IMR-90 (cell line): ENCODE measurements at regions not wholly inside any gene's neighbourhood (a gene's known extent, or its start where the extent isn't known, plus 50 kb on each side); places are given as distances from the start of the nearest gene placed in this dataset.

Source experiments
- ATAC-seq: fragments of 200-7000 bp; cut with Tn5 transposase; 2 replicates; pipeline ENCODE4 v1.9.1; 2020; ENCODE audit warnings: low read depth, mild to moderate bottlenecking, moderate library complexity
- BruUV-seq: library from RNA; stranded (reverse); fragments of 400-500 nt; replicated peaks from 2 replicates; lab custom pipeline; 2021; lab: Mats Ljungman, UMichigan
- CTCF ChIA-PET: fragments of 300-600 bp; formaldehyde crosslinking; extraction: SDS; loops from one replicate; lab custom pipeline; 2021; ENCODE audit warnings: antibody characterized with exemption; lab: Yijun Ruan, JAX
- POLR2A ChIA-PET: fragments of 300-600 bp; sonication (Branson Sonifier 250); formaldehyde crosslinking; loops from one replicate; lab custom pipeline; 2022; ENCODE audit warnings: antibody characterized with exemption; ENCODE audit not compliant: unreplicated experiment; lab: Charles Lee
- DNase-seq: peaks from one replicate; pipeline ENCODE4 v3.0.0; 2013
- H2AFZ ChIP-seq: replicated peaks from 2 replicates; pipeline ENCODE3; 2013; ENCODE audit warnings: low read length, mild to moderate bottlenecking; ENCODE audit not compliant: poor library complexity
- H2AK5ac ChIP-seq: 2 replicates; pipeline ENCODE4 v1.6.1; 2013; ENCODE audit warnings: low read depth, low read length, inconsistent platforms
- H2AK9ac ChIP-seq: replicated peaks from 2 replicates; pipeline ENCODE3; 2013; ENCODE audit warnings: mild to moderate bottlenecking, low read depth, low read length, moderate library complexity; ENCODE audit not compliant: poor library complexity
- H2BK120ac ChIP-seq: 2 replicates; pipeline ENCODE4 v1.6.1; 2013; ENCODE audit warnings: low read depth, low read length, inconsistent platforms
- H2BK15ac ChIP-seq: 3 replicates; pipeline ENCODE4 v1.6.1; 2013; ENCODE audit warnings: low read depth, low read length, inconsistent platforms
- H2BK20ac ChIP-seq: 2 replicates; pipeline ENCODE4 v1.6.1; 2013; ENCODE audit warnings: low read depth, mild to moderate bottlenecking, inconsistent platforms, low read length, moderate library complexity
- H2BK5ac ChIP-seq: 2 replicates; pipeline ENCODE4 v1.6.1; 2013; ENCODE audit warnings: mild to moderate bottlenecking, low read depth, low read length, inconsistent platforms; ENCODE audit not compliant: poor library complexity, severe bottlenecking
- H3K14ac ChIP-seq: replicated peaks from 2 replicates; pipeline ENCODE4 v1.6.1; 2013; ENCODE audit warnings: low read depth, low read length, inconsistent platforms
- H3K18ac ChIP-seq: 2 replicates; pipeline ENCODE4 v1.6.1; 2013; ENCODE audit warnings: low read depth, low read length, control low read depth
- H3K23ac ChIP-seq: 2 replicates; pipeline ENCODE4 v1.6.1; 2013; ENCODE audit warnings: low read depth, low read length, inconsistent platforms
- H3K27ac ChIP-seq: 2 replicates; pipeline ENCODE4 v1.5.1; 2013; ENCODE audit warnings: mild to moderate bottlenecking, control low read depth, low read length; ENCODE audit not compliant: insufficient read depth
- H3K27me3 ChIP-seq: 2 replicates; pipeline ENCODE4 v1.6.1; 2013; ENCODE audit warnings: low read length; ENCODE audit not compliant: control insufficient read depth, insufficient read depth
- H3K36me3 ChIP-seq: 2 replicates; pipeline ENCODE4 v1.6.1; 2013; ENCODE audit warnings: low read length, mixed read lengths; ENCODE audit not compliant: control insufficient read depth, insufficient read depth
- H3K4ac ChIP-seq: 2 replicates; pipeline ENCODE4 v1.6.1; 2013; ENCODE audit warnings: low read depth, low read length, inconsistent platforms
- H3K4me1 ChIP-seq: 2 replicates; pipeline ENCODE4 v1.6.1; 2013; ENCODE audit warnings: low read length, mixed read lengths; ENCODE audit not compliant: control insufficient read depth, insufficient read depth
- H3K4me2 ChIP-seq: 2 replicates; pipeline ENCODE4 v1.6.1; 2013; ENCODE audit warnings: low read depth, mild to moderate bottlenecking, control low read depth, low read length, moderate library complexity
- H3K4me3 ChIP-seq: 2 replicates; pipeline ENCODE4 v1.5.1; 2013; ENCODE audit warnings: low read depth, mild to moderate bottlenecking, control low read depth, low read length, moderate library complexity; ENCODE audit not compliant: insufficient read depth
- H3K56ac ChIP-seq: 2 replicates; pipeline ENCODE4 v1.6.1; 2013; ENCODE audit warnings: low read length, inconsistent platforms; ENCODE audit not compliant: insufficient read depth; ENCODE audit errors: extremely low read depth
- H3K79me1 ChIP-seq, 2 experiments: 2 replicates each; pipeline ENCODE4 v1.6.1; 2013; ENCODE audit warnings: low read length in 2 of 2, inconsistent platforms in 1 of 2, low read depth in 1 of 2
- H3K9ac ChIP-seq: 2 replicates; pipeline ENCODE4 v1.6.1; 2013; ENCODE audit warnings: low read depth, low read length, control low read depth
- H3K9me1 ChIP-seq: 2 replicates; pipeline ENCODE4 v1.6.1; 2013; ENCODE audit warnings: low read length, inconsistent platforms; ENCODE audit not compliant: insufficient read depth
- H3K9me3 ChIP-seq: 2 replicates; pipeline ENCODE4 v1.6.1; 2013; ENCODE audit warnings: low read length; ENCODE audit not compliant: control insufficient read depth, insufficient read depth
- H4K20me1 ChIP-seq: 2 replicates; pipeline ENCODE4 v1.6.1; 2013; ENCODE audit warnings: low read length, inconsistent platforms; ENCODE audit not compliant: insufficient read depth
- H4K5ac ChIP-seq: 2 replicates; pipeline ENCODE4 v1.6.1; 2013; ENCODE audit warnings: mild to moderate bottlenecking, low read depth, low read length, control low read depth
- H4K8ac ChIP-seq, 2 experiments: 2 replicates each; pipeline ENCODE4 v1.6.1; 2013; ENCODE audit warnings: low read depth in 2 of 2, low read length in 2 of 2, control low read depth in 1 of 2, inconsistent platforms in 1 of 2
- H4K91ac ChIP-seq: 2 replicates; pipeline ENCODE4 v1.6.1; 2013; ENCODE audit warnings: low read depth, low read length, inconsistent platforms; ENCODE audit not compliant: insufficient read depth
- BHLHE40 ChIP-seq: fragments of 150-350 bp; IDR thresholded peaks from 2 replicates; pipeline ENCODE4 v1.6.1; 2016; ENCODE audit warnings: mild to moderate bottlenecking, low read depth, low read length
- CEBPB ChIP-seq: IDR thresholded peaks from 2 replicates; pipeline ENCODE4 v1.6.1; 2012; ENCODE audit warnings: low read depth, low read length, improper control_type of control experiment
- CHD1 ChIP-seq: IDR thresholded peaks from 2 replicates; pipeline ENCODE4 v1.6.1; 2012; ENCODE audit warnings: low read depth, low read length, improper control_type of control experiment
- CTCF ChIP-seq: conservative IDR thresholded peaks from 2 replicates; pipeline ENCODE4 v1.5.1; 2012; ENCODE audit warnings: mild to moderate bottlenecking, low read depth, low read length, improper control_type of control experiment
- ELK1 ChIP-seq: fragments of 150-350 bp; IDR thresholded peaks from 2 replicates; pipeline ENCODE4 v1.6.1; 2016; ENCODE audit warnings: low read depth, mild to moderate bottlenecking, low read length, moderate library complexity, borderline replicate concordance
- MAFK ChIP-seq: IDR thresholded peaks from 2 replicates; pipeline ENCODE4 v1.6.1; 2012; ENCODE audit warnings: low read depth, low read length, improper control_type of control experiment
- MAZ ChIP-seq: IDR thresholded peaks from 2 replicates; pipeline ENCODE4 v1.6.1; 2012; ENCODE audit warnings: low read depth, mild to moderate bottlenecking, low read length, improper control_type of control experiment, moderate library complexity, borderline replicate concordance
- MXI1 ChIP-seq: IDR thresholded peaks from 2 replicates; pipeline ENCODE4 v1.6.1; 2012; ENCODE audit warnings: low read depth, mild to moderate bottlenecking, low read length, moderate library complexity, borderline replicate concordance
- NFE2L2 ChIP-seq: fragments of 150-350 bp; IDR thresholded peaks from 2 replicates; pipeline ENCODE4 v1.6.1; 2016; ENCODE audit warnings: low read depth, mild to moderate bottlenecking, low read length
- RAD21 ChIP-seq: IDR thresholded peaks from 2 replicates; pipeline ENCODE4 v1.6.1; 2012; ENCODE audit warnings: low read length, improper control_type of control experiment
- RCOR1 ChIP-seq: IDR thresholded peaks from 2 replicates; pipeline ENCODE4 v1.6.1; 2012; ENCODE audit warnings: mild to moderate bottlenecking, low read length, improper control_type of control experiment; ENCODE audit not compliant: insufficient replicate concordance
- RFX5 ChIP-seq: IDR thresholded peaks from 2 replicates; pipeline ENCODE4 v1.8.0; 2012; ENCODE audit warnings: low read depth, mild to moderate bottlenecking, low read length, moderate library complexity
- SMC3 ChIP-seq: fragments of 150-350 bp; IDR thresholded peaks from 2 replicates; pipeline ENCODE4 v1.6.1; 2016; ENCODE audit warnings: low read depth, mild to moderate bottlenecking, antibody characterized with exemption, low read length, moderate library complexity
- USF2 ChIP-seq: fragments of 150-350 bp; IDR thresholded peaks from 2 replicates; pipeline ENCODE4 v1.6.1; 2017; ENCODE audit warnings: mild to moderate bottlenecking, antibody characterized with exemption, low read length, low read depth
- WGBS, 2 experiments: methylation state at CpG; one replicate each; pipeline versions ENCODE4 v1.1.5 to v1.1.7; 2013; ENCODE audit warnings: missing lambda C conversion rate in 2 of 2; ENCODE audit not compliant: insufficient read length in 1 of 2; ENCODE audit errors: extremely low coverage in 2 of 2; 5-methylcytosine and 5-hydroxymethylcytosine counted together
- dilution Hi-C: fragments of 300-500 bp; cut with HindIII; formaldehyde crosslinking; loops from one replicate; pipeline ENCODE4 v1.14.3; 2018; ENCODE audit warnings: low sequenced_read_pairs; ENCODE audit not compliant: unreplicated experiment
- in situ Hi-C: fragments of 300-500 bp; cut with MboI; formaldehyde crosslinking; loops from 3 replicates; pipeline ENCODE4 v1.14.3; 2019; ENCODE audit warnings: low sequenced_read_pairs, inconsistent platforms, mixed read lengths
- intact Hi-C: fragments of 100-400 bp; cut with micrococcal nuclease; formaldehyde crosslinking; loops from 2 replicates; pipeline ENCODE4 v1.10.0; 2022

- 47% methylated on average over 4 of the region's 9 CpGs; no CpG with 5 or more reads in 1 of the 2 experiments for WGBS, 2 experiments
- H3K79me1 ChIP-seq, result no peaks in the 10 kb centered on the region
- peak overlapping the region; percentile 4 for H2AK9ac ChIP-seq
- H3K18ac ChIP-seq, result peak overlapping the region; percentile 94
- H3K4me3 ChIP-seq, result no peak overlapping the region
- H2BK120ac ChIP-seq, result peak overlapping the region; percentile 93
- no peaks in the 10 kb centered on the region for H3K36me3 ChIP-seq
- H3K9me3 ChIP-seq, result no peaks in the 10 kb centered on the region
- BruUV-seq, result no TSS peak
- no peaks in the 10 kb centered on the region for H3K27me3 ChIP-seq
- in situ Hi-C loops, result no loop called here
- ChIA-PET POLR2A (no interaction called here), CTCF (interaction anchor here (0.6 kb wide), 1 partner anchor 81 kb away, joined by 3 read pairs; no protein-coding TSS in a partner anchor)
- H3K27ac ChIP-seq, result peak overlapping the region; percentile 90
- H3K4me2 ChIP-seq, result peak overlapping the region; percentile 77
- peak overlapping the region; percentile 68 for H3K9ac ChIP-seq
- peak overlapping the region; percentile 91 for H2BK15ac ChIP-seq
- H4K5ac ChIP-seq, result peak overlapping the region; percentile 69
- H2BK20ac ChIP-seq, result peak overlapping the region; percentile 86
- peak; percentile 13; the same call in 1 of the 2 replicates for ATAC-seq
- dilution Hi-C loops, result no loop called here
- peak overlapping the region; percentile 94 for H2BK5ac ChIP-seq
- peaks cover 15% of the 10 kb centered on the region for H3K4me1 ChIP-seq
- peak overlapping the region; percentile 80 for H3K23ac ChIP-seq
- DNase-seq, result no peak
- H3K14ac ChIP-seq, result peak overlapping the region; percentile 26
- peak overlapping the region; percentile 94 for H3K4ac ChIP-seq
- H2AFZ ChIP-seq, result peak overlapping the region; percentile 70
- H4K8ac ChIP-seq, result peak overlapping the region; percentile 56 to 92
- peaks cover 5% of the 10 kb centered on the region for H3K9me1 ChIP-seq
- H4K91ac ChIP-seq, result peak overlapping the region; percentile 89
- intact Hi-C loops, result loop anchor here (2.0 to 10.0 kb wide), 4 partner anchors 29 to 313 kb away; no protein-coding TSS in a partner anchor
- peak overlapping the region; percentile 62 for H2AK5ac ChIP-seq
- peak overlapping the region; percentile 97 for H3K56ac ChIP-seq
- H4K20me1 ChIP-seq, result no peaks in the 10 kb centered on the region
- TF ChIP-seq RFX5 (no peak), MXI1 (no peak), CHD1 (no peak), USF2 (no peak), ELK1 (no peak), MAZ (no peak), RCOR1 (no peak), MAFK (no peak), CEBPB (no peak), CTCF (no peak), RAD21 (no peak), BHLHE40 (no peak), NFE2L2 (no peak), SMC3 (no peak)
Observed at GRCh38 chr11:106397787-106398501, 320.5 kb downstream of the AASDHPPT start.
